IPS-18a (cell line): ENCODE measurements at regions not wholly inside any gene's neighbourhood (a gene's known extent, or its start where the extent isn't known, plus 50 kb on each side); places are given as distances from the start of the nearest gene placed in this dataset.

Experiments used
- H3K27ac ChIP-seq: one replicate; pipeline ENCODE4 v1.5.1; 2013; ENCODE audit warnings: low read length
- H3K27me3 ChIP-seq: one replicate; pipeline ENCODE4 v1.6.1; 2013; ENCODE audit warnings: mild to moderate bottlenecking, low read length; ENCODE audit not compliant: control insufficient read depth, insufficient read depth
- H3K36me3 ChIP-seq: one replicate; pipeline ENCODE4 v1.6.1; 2013; ENCODE audit warnings: low read depth, low read length; ENCODE audit not compliant: control insufficient read depth
- H3K4me1 ChIP-seq: one replicate; pipeline ENCODE4 v1.6.1; 2013; ENCODE audit warnings: low read depth, low read length; ENCODE audit not compliant: control insufficient read depth
- H3K4me3 ChIP-seq: one replicate; pipeline ENCODE4 v1.5.1; 2013; ENCODE audit warnings: low read length
- H3K9ac ChIP-seq: one replicate; pipeline ENCODE4 v1.6.1; 2013; ENCODE audit warnings: mild to moderate bottlenecking, low read length, moderate library complexity
- H3K9me3 ChIP-seq: one replicate; pipeline ENCODE4 v1.6.1; 2013; ENCODE audit warnings: low read depth, low read length; ENCODE audit not compliant: control insufficient read depth

DNA sequence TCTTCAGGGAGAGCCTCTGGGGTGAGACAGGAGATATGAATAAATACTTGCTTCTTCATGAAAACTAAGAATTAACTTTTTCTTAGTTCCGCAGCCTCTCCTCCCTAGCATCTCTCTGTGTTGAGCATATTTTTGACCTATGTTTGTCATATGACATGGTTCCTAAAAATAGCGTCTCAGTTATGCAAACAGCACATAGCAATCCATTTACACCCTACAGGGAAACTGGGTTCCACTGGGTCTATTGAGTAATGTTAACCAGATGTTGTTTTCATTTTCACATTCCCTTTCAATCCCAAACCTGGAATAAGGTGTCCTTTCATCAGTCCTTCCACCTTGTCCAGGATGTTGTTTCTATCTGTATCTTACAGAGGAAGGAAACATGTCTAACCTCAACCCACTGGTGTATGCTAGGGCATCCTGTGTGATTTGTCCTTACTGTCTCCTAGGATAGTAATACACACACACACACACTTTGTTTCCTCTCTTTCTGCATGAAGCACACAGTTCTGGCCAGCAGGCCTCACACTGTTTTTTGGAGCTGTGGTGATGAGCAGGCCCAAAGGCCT is 1543.5 kb downstream of the AACS start:
- H3K4me3 ChIP-seq = no peak overlapping the region
- no peak overlapping the region for H3K9ac ChIP-seq
- no peaks in the 10 kb centered on the region for H3K36me3 ChIP-seq
- H3K27me3 ChIP-seq = no peaks in the 10 kb centered on the region
- no peaks in the 10 kb centered on the region for H3K4me1 ChIP-seq
- H3K9me3 ChIP-seq = peaks cover 29% of the 10 kb centered on the region
- H3K27ac ChIP-seq = no peak overlapping the region

DNA sequence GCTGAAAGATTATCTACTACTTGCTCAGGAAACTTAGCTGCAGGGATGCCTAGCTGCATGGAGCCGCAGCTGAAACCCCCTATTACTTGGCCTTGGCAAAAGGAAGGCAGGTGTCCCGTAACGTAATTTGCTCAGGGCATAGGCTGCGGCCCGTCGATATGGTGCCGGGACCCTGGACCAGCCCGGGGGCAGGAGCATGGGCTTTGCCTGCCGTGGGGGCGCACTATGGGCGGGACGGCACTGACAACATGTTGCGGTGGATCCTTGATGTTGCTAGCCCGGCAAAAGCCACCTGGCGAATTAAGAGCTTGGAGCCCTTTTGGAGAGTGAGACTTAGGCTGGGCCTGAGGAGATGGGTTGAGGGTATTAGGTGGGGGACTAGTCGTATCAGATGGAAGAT is 1551.2 kb downstream of the AACS start:
- H3K36me3 ChIP-seq = no peaks in the 10 kb centered on the region
- no peaks in the 10 kb centered on the region for H3K27me3 ChIP-seq
- H3K4me1 ChIP-seq = no peaks in the 10 kb centered on the region
- H3K9ac ChIP-seq = no peak overlapping the region
- no peak overlapping the region for H3K27ac ChIP-seq
- no peak overlapping the region for H3K4me3 ChIP-seq
- peaks cover 53% of the 10 kb centered on the region for H3K9me3 ChIP-seq

DNA sequence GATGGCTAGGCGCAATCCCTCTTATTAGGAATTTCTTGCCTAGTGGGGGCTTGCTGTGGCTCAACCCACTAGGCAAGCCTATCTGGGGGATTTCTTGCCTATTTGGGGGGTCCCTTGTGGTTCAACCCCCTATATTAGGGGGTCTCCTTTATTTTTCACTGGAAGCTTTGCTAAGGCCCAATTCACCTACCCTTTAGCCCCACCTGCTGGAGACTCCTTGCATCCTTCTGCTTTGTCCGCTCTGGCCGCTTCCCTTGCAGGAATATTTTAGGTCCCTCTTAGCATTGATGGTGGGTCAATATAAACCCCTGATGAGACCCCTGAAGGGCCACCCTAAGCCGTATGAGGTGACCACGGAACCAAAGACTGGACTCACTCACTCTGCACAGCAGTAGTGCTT is 1552.1 kb downstream of the AACS start:
- no peaks in the 10 kb centered on the region for H3K36me3 ChIP-seq
- no peak overlapping the region for H3K9ac ChIP-seq
- no peak overlapping the region for H3K27ac ChIP-seq
- no peaks in the 10 kb centered on the region for H3K27me3 ChIP-seq
- H3K4me3 ChIP-seq = no peak overlapping the region
- peaks cover 46% of the 10 kb centered on the region for H3K9me3 ChIP-seq
- no peaks in the 10 kb centered on the region for H3K4me1 ChIP-seq

DNA sequence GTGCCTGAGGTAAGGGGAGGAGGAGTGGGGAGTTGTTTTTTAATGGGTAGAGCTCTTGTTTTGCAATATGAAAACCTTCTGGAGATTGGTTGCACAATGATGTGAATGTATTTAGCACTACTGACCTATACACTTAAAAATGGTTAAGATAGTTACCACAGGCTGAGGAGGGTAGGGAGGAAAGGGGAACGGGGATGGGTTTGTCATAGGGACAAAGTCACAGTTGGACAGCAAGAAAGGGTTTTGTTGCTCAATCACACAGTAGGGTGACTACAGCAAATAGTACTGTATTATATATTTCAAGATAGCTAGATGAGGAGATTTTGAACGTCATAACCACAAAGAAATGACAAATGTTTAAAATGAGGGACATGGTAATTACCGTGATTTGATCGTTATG is 1562.4 kb downstream of the AACS start:
- Histone ChIP-seq H3K9ac (no peak overlapping the region), H3K4me1 (no peaks in the 10 kb centered on the region), H3K9me3 (peaks cover 15% of the 10 kb centered on the region), H3K27me3 (no peaks in the 10 kb centered on the region), H3K4me3 (no peak overlapping the region), H3K27ac (no peak overlapping the region), H3K36me3 (no peaks in the 10 kb centered on the region)

DNA sequence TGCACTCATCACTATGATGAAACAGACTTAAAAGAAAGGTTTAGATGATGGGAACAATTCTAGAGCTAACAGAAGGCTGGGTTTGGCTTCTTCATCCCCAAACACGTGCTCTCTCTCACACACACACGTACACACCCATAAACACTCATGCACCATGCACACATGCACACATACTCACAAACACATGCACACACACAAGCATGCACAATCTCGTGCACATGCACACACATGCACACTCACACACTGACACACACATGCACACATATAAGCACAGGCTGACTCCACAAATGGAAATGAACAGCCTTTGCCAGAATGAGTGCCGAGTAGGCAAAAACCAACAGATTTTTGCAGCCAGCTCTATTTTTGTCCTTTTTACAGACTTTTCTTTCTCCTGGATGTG is 1571.6 kb downstream of the AACS start:
- Histone ChIP-seq H3K9ac (no peak overlapping the region), H3K27me3 (no peaks in the 10 kb centered on the region), H3K36me3 (no peaks in the 10 kb centered on the region), H3K27ac (no peak overlapping the region), H3K9me3 (peaks cover 17% of the 10 kb centered on the region), H3K4me1 (no peaks in the 10 kb centered on the region), H3K4me3 (no peak overlapping the region)

DNA sequence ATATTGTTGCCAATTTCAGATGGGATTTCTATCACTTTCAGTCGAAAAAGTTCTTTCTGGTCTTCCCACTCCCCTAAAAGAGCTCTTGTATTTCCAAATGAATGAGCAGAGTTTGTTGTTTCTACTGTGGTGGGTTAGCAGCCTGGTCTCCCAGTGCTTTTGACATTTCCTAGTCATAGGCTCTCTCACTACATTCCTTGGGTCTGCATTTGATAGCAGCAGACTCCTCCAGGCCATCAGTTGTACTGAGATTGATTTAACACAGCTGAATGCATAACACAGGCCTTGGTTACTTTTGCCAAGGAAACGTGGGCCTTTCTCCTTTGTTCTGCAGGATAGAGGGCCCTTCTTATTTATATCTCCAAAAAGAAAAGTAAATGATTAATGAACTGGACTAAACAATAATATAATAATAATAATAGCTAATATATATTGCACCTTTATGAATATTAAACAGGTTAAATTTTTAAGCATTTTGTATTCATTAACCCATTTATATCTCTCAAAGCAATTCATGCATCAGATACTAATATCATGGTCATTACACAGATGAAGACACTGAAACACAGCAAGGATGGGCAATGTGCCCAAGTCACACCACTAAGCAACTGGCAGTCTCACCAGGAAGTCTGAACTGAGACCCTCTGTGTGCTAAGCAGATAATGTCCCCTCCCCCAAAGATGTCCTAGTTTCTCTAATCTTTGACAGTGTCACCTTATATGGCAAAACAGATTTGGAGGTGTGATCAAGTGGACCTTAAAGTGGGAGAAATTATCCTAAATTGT is 1579.2 kb downstream of the AACS start:
- no peaks in the 10 kb centered on the region for H3K4me1 ChIP-seq
- H3K9me3 ChIP-seq = peaks cover 22% of the 10 kb centered on the region
- no peaks in the 10 kb centered on the region for H3K27me3 ChIP-seq
- H3K9ac ChIP-seq = no peak overlapping the region
- no peak overlapping the region for H3K4me3 ChIP-seq
- no peak overlapping the region for H3K27ac ChIP-seq
- no peaks in the 10 kb centered on the region for H3K36me3 ChIP-seq

DNA sequence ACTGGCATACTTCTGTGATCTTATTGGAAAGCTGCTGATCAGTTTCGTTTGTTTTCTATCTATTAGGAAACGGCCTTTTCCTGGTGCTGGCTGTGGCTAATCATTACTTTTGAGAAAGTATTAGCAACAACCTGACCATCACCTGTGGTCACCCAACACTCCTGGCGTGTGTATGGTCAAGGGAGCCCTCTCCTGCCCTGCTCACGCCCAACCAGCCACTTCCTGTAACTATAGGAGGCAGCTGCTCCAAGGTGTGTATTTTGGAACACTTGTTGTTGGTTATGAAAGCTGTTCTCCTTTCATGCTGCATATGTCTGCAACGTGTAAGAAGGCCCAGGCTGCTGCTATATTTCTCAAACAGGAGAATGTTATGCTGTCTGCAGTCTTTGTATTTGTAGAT is 1582.8 kb downstream of the AACS start:
- Histone ChIP-seq H3K27me3 (no peaks in the 10 kb centered on the region), H3K9me3 (peaks cover 30% of the 10 kb centered on the region), H3K4me3 (no peak overlapping the region)

DNA sequence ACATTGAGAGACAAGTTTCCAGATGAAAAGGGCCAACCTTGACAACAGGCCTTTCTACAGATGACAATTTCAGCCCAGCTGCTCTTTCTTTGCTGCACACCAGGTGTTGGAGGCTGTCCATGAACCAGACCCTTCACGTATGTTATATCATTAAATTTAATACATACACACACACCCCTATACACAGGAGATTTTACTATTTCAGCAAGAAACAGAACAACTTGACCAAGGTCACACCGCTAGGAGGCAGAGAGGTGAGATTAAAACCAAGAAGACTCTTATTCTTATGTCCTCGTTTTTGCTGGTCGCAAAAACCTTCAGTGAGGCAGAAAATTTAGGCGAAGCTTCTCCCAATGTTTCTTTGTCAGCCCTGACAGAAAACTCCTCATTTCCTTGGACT is 1585.9 kb downstream of the AACS start:
- Histone ChIP-seq H3K27ac (no peak overlapping the region), H3K4me3 (no peak overlapping the region), H3K4me1 (no peaks in the 10 kb centered on the region), H3K9me3 (peaks cover 26% of the 10 kb centered on the region), H3K36me3 (no peaks in the 10 kb centered on the region), H3K9ac (no peak overlapping the region), H3K27me3 (no peaks in the 10 kb centered on the region)

More for the DNA sequence above, 1582.8 kb downstream of the AACS start:
- H3K4me1 ChIP-seq = no peaks in the 10 kb centered on the region
- no peak overlapping the region for H3K9ac ChIP-seq
- no peak overlapping the region for H3K27ac ChIP-seq
- no peaks in the 10 kb centered on the region for H3K36me3 ChIP-seq

DNA sequence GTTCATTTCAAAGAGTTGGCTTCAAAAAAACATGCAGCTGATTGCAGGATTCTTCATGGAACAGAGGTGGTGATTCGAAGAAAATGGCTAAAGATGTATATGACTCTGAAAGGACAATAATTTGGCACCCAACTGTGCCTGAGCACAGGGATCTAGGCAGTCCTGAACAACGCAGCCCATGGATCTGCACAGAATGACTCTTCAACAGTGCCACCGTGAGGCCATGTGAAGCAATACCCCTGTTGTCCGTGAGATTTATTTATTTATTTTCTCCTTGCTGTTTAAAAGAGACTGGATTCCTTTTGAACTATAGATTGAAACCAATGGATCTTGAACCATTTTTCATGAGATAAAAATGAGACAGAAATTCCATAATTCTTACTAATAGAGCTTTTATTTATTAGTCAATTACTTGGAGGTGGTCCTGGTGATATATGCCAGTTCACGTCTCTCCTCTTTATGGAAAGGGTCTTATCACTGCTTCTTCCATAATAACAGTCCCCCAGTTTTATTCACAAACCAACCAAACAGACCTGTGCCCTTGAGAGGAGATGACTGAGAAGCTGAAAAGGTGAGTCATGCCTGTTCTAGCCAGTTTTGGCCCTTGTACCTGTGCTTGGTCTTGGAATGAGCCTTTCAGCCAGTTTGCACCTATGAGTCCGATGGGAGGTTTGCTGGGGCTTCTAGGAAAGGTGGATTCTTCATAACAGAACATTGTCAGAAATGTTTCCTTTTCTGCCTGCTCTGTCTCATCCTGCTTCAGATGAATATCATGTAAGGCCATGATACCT is 1598.3 kb downstream of the AACS start:
- no peaks in the 10 kb centered on the region for H3K36me3 ChIP-seq
- no peak overlapping the region for H3K27ac ChIP-seq
- H3K9ac ChIP-seq = no peak overlapping the region
- peaks cover 23% of the 10 kb centered on the region for H3K9me3 ChIP-seq
- H3K27me3 ChIP-seq = no peaks in the 10 kb centered on the region
- no peak overlapping the region for H3K4me3 ChIP-seq
- H3K4me1 ChIP-seq = no peaks in the 10 kb centered on the region

DNA sequence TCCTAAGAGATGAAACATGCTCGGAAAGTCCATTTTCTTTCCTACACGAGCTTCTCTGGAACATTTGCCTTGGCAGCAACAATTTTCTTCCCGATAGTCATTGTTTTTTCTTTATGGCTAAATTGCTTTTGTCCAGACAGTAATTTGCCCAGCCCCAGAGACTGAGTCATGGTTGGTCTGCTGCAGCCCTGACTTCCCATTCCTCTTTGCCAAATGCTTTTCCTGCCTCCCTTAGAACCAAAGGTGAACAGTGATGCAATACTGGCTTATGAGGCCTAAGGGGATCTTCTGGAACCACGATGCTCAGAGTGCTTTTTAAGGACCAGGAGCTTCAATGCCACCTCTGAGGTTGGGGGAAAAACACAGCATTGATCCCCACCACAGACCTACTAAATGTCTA is 1599.6 kb upstream of the TMEM132C start:
- Histone ChIP-seq H3K9me3 (peaks cover 43% of the 10 kb centered on the region), H3K9ac (no peak overlapping the region), H3K27ac (no peak overlapping the region), H3K4me1 (no peaks in the 10 kb centered on the region), H3K27me3 (no peaks in the 10 kb centered on the region), H3K4me3 (no peak overlapping the region), H3K36me3 (no peaks in the 10 kb centered on the region)

DNA sequence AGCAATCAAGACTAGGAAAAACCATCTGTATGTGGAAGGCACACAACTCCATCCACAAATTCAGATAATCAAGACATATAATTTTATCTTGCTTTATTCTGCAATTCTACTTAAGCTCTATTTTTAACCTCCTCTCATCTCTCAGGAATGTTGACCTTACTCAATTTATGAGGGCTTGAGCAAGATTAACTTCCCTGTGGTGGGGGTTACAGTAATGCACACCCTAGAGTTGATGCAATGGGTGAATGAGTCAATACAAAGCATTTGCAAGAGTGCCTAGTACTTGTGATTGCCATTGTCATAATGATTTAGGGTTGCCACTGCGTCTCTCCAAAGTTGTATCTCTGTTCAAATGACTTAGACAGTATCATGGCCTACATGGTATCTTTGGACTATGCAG is 1598.4 kb upstream of the TMEM132C start:
- no peak overlapping the region for H3K4me3 ChIP-seq
- H3K27me3 ChIP-seq = no peaks in the 10 kb centered on the region
- H3K9me3 ChIP-seq = peaks cover 36% of the 10 kb centered on the region
- no peak overlapping the region for H3K9ac ChIP-seq
- H3K4me1 ChIP-seq = no peaks in the 10 kb centered on the region
- no peak overlapping the region for H3K27ac ChIP-seq
- H3K36me3 ChIP-seq = no peaks in the 10 kb centered on the region
